22Rv1 (cell line): ENCODE measurements at regions not wholly inside any gene's neighbourhood (a gene's known extent, or its start where the extent isn't known, plus 50 kb on each side); places are given as distances from the start of the nearest gene placed in this dataset.

Source experiments
- ZFX ChIP-seq: fragments of 450-650 bp; IDR thresholded peaks from 2 replicates; pipeline ENCODE4 v1.6.1; 2017; ENCODE audit warnings: antibody characterized with exemption, borderline replicate concordance
- TF ChIP-seq, protein P1 (sequence below): fragments of 450-650 bp; IDR thresholded peaks from 2 replicates; pipeline ENCODE4 v1.5.1; 2017; ENCODE audit warnings: mild to moderate bottlenecking

- TF ChIP-seq, protein P1, sequence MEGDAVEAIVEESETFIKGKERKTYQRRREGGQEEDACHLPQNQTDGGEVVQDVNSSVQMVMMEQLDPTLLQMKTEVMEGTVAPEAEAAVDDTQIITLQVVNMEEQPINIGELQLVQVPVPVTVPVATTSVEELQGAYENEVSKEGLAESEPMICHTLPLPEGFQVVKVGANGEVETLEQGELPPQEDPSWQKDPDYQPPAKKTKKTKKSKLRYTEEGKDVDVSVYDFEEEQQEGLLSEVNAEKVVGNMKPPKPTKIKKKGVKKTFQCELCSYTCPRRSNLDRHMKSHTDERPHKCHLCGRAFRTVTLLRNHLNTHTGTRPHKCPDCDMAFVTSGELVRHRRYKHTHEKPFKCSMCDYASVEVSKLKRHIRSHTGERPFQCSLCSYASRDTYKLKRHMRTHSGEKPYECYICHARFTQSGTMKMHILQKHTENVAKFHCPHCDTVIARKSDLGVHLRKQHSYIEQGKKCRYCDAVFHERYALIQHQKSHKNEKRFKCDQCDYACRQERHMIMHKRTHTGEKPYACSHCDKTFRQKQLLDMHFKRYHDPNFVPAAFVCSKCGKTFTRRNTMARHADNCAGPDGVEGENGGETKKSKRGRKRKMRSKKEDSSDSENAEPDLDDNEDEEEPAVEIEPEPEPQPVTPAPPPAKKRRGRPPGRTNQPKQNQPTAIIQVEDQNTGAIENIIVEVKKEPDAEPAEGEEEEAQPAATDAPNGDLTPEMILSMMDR: no peak
- TF ChIP-seq ZFX: no peak
Measured at GRCh38 chr4:175882891-175883290, 70.8 kb upstream of the GPM6A start.
